Spinal cord (tissue), 9 donors: ENCODE measurements at regions not wholly inside any gene's neighbourhood (a gene's known extent, or its start where the extent isn't known, plus 50 kb on each side); places are given as distances from the start of the nearest gene placed in this dataset.

Experiments used
- DNase-seq, 6 donors: peaks; one replicate each; pipeline versions ENCODE4 v3.0.0 to v3.0.0-alpha.2; 2013 to 2015; ENCODE audit warnings: low spot score in 6 of 6, low read depth in 4 of 6
- H3K27ac ChIP-seq: one replicate; pipeline ENCODE4 v1.5.1; 2013; ENCODE audit warnings: low read depth, low read length, control low read depth
- H3K27me3 ChIP-seq: one replicate; pipeline ENCODE4 v1.6.1; 2013; ENCODE audit warnings: low read length; ENCODE audit not compliant: control insufficient read depth, insufficient read depth
- H3K36me3 ChIP-seq: one replicate; pipeline ENCODE4 v1.6.1; 2013; ENCODE audit warnings: low read length; ENCODE audit not compliant: control insufficient read depth, insufficient read depth
- H3K4me1 ChIP-seq: one replicate; pipeline ENCODE4 v1.6.1; 2013; ENCODE audit warnings: low read length; ENCODE audit not compliant: control insufficient read depth, insufficient read depth
- H3K4me3 ChIP-seq: one replicate; pipeline ENCODE4 v1.5.1; 2013; ENCODE audit warnings: low read depth, low read length, control low read depth
- H3K9me3 ChIP-seq: one replicate; pipeline ENCODE4 v1.6.1; 2013; ENCODE audit warnings: low read length; ENCODE audit not compliant: control insufficient read depth, insufficient read depth
- WGBS: methylation state at CpG from one replicate; pipeline ENCODE4 v1.1.5; 2013; ENCODE audit warnings: missing lambda C conversion rate; ENCODE audit not compliant: insufficient coverage; 5-methylcytosine and 5-hydroxymethylcytosine counted together
- donor health status: healthy.

DNA sequence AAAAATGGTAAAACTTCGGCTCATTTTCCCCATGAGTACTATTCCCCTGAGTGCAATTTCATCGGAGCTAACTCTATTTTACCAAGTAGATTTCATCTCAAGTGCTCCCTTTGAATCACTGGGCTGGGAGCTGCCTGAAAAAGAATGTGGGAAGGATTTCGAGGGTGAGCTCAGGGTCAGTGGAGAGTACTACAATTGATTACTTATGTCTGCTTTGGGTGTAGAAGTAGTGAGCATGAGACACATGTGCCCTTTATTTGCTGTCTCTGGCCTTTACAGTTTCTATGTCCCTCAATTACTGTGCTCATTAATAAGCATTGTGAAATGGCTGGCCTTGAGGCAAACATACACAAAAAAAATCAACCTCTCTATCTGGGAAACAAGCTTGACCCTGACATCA is 172.7 kb upstream of the RFX3 start:
- no peaks in the 10 kb centered on the region for H3K27me3 ChIP-seq
- no peaks in the 10 kb centered on the region for H3K4me1 ChIP-seq
- no peak overlapping the region for H3K4me3 ChIP-seq
- peak in 1 of 6 donors; percentile 51 for DNase-seq
- WGBS = 29% methylated on average over 1 of the region's 3 CpGs
- no peak overlapping the region for H3K27ac ChIP-seq
- no peaks in the 10 kb centered on the region for H3K9me3 ChIP-seq
- no peaks in the 10 kb centered on the region for H3K36me3 ChIP-seq

DNA sequence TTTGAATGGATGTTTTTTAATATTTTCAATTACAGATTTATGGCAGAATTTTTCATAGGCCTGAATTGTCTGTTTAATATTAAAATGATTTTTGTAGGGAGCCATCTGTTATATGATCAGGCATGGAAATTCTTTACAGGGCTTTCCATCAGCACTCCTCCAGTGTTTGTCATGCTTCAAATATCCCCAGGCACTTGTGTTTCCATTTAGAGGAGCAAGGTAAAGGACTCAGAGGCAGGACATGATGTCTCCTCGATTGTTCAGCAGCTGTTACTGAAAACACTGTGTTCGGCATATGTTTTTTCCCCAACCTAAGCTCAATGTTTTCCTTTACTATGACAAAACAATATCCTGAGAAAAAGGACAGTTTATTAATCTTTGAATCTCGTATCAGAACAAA is 172.3 kb upstream of the RFX3 start:
- H3K4me1 ChIP-seq = no peaks in the 10 kb centered on the region
- DNase-seq = peak in 1 of 6 donors; percentile 40
- H3K4me3 ChIP-seq = no peak overlapping the region
- H3K27me3 ChIP-seq = no peaks in the 10 kb centered on the region
- H3K9me3 ChIP-seq = no peaks in the 10 kb centered on the region
- 100% methylated on average over 2 of the region's 3 CpGs for WGBS
- H3K27ac ChIP-seq = no peak overlapping the region
- H3K36me3 ChIP-seq = no peaks in the 10 kb centered on the region

DNA sequence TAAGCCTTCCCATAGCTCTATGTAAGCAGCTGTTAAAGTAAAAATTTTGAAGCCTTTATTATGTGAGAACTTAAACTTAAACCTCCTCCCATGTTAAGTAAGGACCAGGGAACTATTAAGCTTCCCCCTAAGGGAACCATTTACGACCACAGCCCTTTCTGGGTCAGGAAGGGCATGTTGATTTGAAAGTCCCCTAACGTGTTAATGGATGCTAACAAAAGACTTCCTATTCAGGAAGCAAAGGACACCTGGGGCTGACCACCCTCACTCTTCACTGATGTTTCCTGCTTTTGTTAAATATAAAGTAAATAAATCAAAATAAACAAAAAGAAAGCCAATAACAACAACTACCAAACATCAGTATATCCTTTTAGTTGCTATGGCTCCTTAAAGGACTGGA is 170.6 kb upstream of the RFX3 start:
- H3K9me3 ChIP-seq = no peaks in the 10 kb centered on the region
- H3K27ac ChIP-seq = no peak overlapping the region
- WGBS = no CpG with 5 or more reads among the region's 2 CpGs
- no peaks in the 10 kb centered on the region for H3K4me1 ChIP-seq
- H3K4me3 ChIP-seq = no peak overlapping the region
- no peaks in the 10 kb centered on the region for H3K36me3 ChIP-seq
- no peak for DNase-seq
- no peaks in the 10 kb centered on the region for H3K27me3 ChIP-seq

DNA sequence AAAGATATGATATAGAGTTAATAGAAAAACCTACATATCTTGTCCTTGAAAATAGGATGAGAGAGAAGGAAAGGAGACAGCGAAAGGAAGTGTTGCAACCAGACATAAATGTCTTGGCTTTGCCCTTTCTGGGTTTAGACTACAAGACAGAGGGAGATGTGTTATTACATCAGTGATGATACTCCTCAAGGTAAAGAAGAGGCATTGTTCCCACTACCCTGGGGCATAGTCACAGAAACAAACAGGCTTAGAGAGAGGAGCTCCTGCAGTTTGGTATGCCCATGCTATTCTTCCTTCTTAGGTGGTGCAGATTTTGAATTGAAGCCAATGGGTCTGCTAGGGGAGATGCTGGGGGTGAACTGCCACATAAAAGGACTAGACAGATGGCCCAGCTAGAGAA is 166.8 kb upstream of the RFX3 start:
- no peaks in the 10 kb centered on the region for H3K36me3 ChIP-seq
- no peak overlapping the region for H3K4me3 ChIP-seq
- H3K4me1 ChIP-seq = no peaks in the 10 kb centered on the region
- no CpG with 5 or more reads among the region's 1 CpG for WGBS
- no peaks in the 10 kb centered on the region for H3K27me3 ChIP-seq
- no peak overlapping the region for H3K27ac ChIP-seq
- DNase-seq = no peak
- no peaks in the 10 kb centered on the region for H3K9me3 ChIP-seq

DNA sequence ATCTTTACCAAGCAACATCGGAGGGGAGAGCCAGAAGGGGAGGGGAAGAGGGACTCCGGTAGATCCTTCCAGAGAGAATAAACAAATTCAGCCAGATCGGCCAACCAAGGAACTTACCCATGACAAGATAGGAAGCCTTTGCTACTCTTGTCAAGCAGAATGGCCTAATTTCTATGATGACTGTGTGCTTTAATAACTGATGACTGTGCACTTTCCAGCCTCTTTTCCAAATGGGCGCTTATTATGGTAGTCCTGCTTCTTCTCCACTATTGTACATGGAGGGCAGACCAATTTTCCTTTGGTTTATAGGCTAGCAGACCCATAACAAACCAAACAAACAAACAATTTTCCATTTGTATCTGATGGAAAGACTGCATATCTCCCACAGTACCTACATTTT is 163.8 kb upstream of the RFX3 start:
- no peaks in the 10 kb centered on the region for H3K4me1 ChIP-seq
- H3K27me3 ChIP-seq = no peaks in the 10 kb centered on the region
- 100% methylated on average over 1 of the region's 4 CpGs for WGBS
- H3K9me3 ChIP-seq = no peaks in the 10 kb centered on the region
- H3K36me3 ChIP-seq = no peaks in the 10 kb centered on the region
- H3K27ac ChIP-seq = no peak overlapping the region
- no peak for DNase-seq
- H3K4me3 ChIP-seq = no peak overlapping the region

DNA sequence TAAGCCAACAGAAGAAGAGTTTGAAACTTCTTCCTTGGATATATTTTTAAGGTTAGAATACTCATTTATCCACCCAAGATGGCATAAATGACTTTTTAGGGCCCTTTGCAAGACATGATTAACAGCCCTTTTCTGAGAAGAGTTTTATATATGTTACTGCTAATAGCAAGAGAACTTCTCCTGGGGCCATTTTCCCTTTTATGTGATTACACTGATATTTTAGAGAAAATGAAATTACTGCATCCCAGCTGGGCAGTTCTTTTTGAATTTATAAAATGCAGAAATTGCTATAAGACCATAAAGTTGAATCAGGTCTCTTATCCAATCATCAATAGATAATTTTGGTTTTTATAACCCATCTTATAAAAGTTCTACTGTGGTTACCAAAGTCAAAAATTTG is 161.3 kb upstream of the RFX3 start:
- no peaks in the 10 kb centered on the region for H3K9me3 ChIP-seq
- DNase-seq = peak in 1 of 6 donors; percentile 77

DNA sequence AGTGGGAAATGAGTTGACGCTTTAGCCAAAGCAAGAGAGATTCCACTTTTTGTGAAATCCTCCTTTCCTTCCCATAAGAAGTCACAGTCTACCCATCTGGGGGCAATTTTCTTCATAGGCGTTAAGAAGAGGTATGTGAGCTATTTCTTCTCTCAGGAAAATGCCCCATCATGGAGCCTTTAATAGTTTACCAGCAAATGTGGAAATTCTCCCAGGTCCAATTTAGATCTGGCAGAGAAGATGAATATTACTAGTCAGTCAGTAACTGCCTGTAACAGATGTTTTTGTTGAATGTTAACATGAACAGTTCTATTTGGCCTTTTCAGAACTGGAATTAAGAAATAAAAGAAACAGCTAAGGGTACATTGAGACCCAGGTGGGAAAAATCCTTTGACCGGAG is 156.4 kb upstream of the RFX3 start:
- Histone ChIP-seq H3K4me1 (no peaks in the 10 kb centered on the region), H3K36me3 (no peaks in the 10 kb centered on the region), H3K4me3 (no peak overlapping the region), H3K27ac (no peak overlapping the region), H3K9me3 (no peaks in the 10 kb centered on the region), H3K27me3 (no peaks in the 10 kb centered on the region)
- WGBS = no CpG with 5 or more reads among the region's 3 CpGs
- peak in 1 of 6 donors; percentile 84 for DNase-seq

More for the DNA sequence above, 161.3 kb upstream of the RFX3 start:
- Histone ChIP-seq H3K36me3 (no peaks in the 10 kb centered on the region), H3K4me1 (no peaks in the 10 kb centered on the region), H3K27ac (no peak overlapping the region), H3K4me3 (no peak overlapping the region), H3K27me3 (no peaks in the 10 kb centered on the region)

DNA sequence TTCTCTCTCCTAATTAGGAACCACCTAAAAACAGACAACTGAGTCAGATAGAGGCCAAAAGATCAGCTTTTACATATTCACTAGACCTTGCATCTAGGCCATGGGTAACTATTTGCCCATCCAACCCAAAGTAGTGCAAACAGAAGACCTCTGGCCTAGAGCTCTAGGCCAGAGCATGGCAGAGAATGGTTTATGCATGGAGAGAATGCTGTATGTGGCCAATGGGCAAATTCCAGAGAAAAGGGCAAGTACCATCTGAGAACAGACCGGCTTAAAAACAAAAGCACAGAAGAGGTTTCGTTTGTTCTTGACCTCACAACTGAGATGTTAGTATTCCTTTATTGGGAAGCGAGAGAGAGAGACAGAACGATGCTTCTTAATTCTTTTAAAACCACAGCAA is 151.7 kb upstream of the RFX3 start:
- H3K9me3 ChIP-seq = no peaks in the 10 kb centered on the region
- no peaks in the 10 kb centered on the region for H3K27me3 ChIP-seq
- no peak for DNase-seq
- no peaks in the 10 kb centered on the region for H3K36me3 ChIP-seq
- no peak overlapping the region for H3K27ac ChIP-seq
- WGBS = 87% methylated on average over 3 of the region's 4 CpGs
- no peak overlapping the region for H3K4me3 ChIP-seq
- no peaks in the 10 kb centered on the region for H3K4me1 ChIP-seq

DNA sequence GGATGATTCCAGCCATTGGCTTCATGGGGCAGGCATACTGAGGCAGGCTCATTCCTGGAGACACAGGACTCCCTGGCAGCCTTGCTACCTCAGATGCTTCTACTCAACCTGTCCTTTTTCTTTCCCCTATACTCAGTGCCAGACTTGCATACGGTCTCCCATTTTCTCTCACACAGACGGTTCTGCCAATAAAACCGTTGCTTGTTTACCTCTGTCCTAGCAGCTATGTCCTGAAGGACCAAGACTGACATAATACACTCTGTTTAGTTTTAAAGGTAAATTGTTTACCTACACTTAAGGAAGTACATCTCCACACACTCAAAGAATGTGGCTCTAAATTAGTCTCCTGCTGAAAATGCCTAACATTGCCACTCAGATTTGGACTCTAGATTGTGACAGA is 151.0 kb upstream of the RFX3 start:
- Histone ChIP-seq H3K4me3 (no peak overlapping the region), H3K27ac (no peak overlapping the region), H3K36me3 (no peaks in the 10 kb centered on the region), H3K4me1 (no peaks in the 10 kb centered on the region), H3K9me3 (no peaks in the 10 kb centered on the region), H3K27me3 (no peaks in the 10 kb centered on the region)
- WGBS = 60% methylated on average over 1 of the region's 3 CpGs
- no peak for DNase-seq

DNA sequence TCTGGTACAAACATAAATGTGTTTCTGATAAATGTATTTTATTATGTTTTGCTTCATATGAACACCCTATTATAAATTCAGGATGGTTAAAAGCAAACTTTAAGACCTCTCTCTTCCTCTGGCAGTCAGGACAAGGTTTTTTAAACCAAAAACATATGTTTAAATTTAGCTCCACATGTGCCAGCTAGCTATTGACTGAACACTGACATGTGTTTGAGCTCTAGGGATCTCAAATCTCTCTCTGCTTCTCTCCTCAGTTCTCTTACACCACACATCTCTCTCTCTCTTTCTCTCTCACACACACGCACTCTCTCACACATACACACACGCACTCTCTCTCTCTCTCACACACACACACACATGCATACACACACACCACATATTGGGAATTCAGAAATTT is 150.1 kb upstream of the RFX3 start:
- Histone ChIP-seq H3K4me3 (no peak overlapping the region), H3K27me3 (no peaks in the 10 kb centered on the region), H3K4me1 (no peaks in the 10 kb centered on the region), H3K27ac (no peak overlapping the region), H3K9me3 (no peaks in the 10 kb centered on the region), H3K36me3 (no peaks in the 10 kb centered on the region)
- WGBS = 100% methylated on average over 1 of the region's 2 CpGs
- DNase-seq = no peak
